ENCODE measurements at regions not wholly inside any gene's neighbourhood (a gene's known extent, or its start where the extent isn't known, plus 50 kb on each side); places are given as distances from the start of the nearest gene placed in this dataset.
A peak's percentile ranks its signal among the peaks of the same experiment; 100 is the strongest.

GRCh38 chr16:87064731-87065445, 252.3 kb downstream of the C16orf95 start:
- DNase-seq (ENCODE audit: low read depth in 2 of 2) = no peak

DNA sequence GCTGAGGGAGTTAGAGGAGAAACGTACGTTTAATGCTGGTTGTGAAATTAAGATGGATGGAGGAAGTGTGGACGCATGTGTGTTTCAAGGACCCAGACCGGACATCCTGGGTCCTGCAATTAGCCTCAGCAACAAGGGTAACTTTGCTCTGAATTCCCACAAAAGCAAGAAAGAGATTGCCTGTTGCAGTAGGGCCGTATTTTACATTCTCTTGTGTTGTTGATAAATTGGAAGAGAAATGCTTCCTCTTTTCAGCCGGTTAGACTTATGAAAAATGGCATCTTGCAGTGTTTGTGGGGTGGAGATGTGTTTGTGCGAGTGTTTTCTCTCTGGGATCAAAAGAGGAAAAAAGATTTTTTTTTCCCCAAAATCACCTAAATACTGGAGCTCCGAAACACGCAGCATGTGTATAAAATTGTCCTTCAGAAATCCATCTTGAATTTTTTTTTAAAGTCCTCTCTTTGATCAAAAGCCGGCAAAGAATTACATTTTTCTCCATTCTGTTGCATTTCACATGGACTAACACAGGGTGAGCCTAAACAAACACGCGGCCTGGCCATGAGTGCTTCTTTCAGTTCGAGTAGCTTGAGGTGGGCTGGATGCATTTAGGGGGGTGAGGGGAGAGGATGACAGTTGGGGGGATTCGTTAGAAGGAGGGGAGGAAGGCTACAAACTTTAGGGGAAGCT, 251.6 kb downstream of the C16orf95 start:
- DNase-seq (ENCODE audit: low read depth in 2 of 2) = no peak

GRCh38 chr16:87066133-87067002, 250.8 kb downstream of the C16orf95 start:
- no peak for DNase-seq (ENCODE audit: low read depth in 2 of 2)

DNA sequence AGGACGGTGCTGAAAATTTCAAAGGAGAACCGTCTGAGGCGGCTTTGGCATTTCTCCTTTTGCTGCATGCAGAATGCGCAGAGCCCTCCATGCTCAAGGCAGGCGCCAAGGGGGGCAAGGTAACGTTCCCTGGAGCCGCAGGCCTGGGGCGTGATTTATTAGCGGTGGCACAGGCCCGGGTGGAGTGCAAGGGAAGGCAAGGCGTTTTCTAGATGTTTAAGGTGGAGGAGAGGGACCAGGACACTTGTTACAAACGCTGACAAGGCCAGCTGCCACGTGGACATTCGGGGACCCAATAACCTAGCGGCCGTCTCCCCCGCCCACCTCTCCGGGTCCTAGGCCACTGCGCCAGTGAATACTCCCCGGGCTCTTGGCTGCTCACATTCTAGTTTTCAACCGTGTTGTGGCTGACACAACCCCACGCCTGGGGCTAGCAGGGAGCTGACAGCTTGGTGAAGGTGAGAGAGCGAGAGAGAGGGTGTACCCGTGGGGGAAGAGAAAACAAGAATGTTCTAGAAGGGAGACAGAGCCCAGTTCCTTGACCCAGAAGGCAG, 250.1 kb downstream of the C16orf95 start:
- DNase-seq (ENCODE audit: low read depth in 2 of 2) = no peak

GRCh38 chr16:87067836-87068761, 249.1 kb downstream of the C16orf95 start:
- DNase-seq (ENCODE audit: low read depth in 2 of 2) = no peak

- no peak for DNase-seq (ENCODE audit: low read depth in 2 of 2)
Measured at GRCh38 chr16:87068762-87069150, 248.4 kb downstream of the C16orf95 start.

- DNase-seq (ENCODE audit: low read depth in 2 of 2) = no peak
Measured at GRCh38 chr16:87070657-87071056, 246.5 kb downstream of the C16orf95 start.

- no peak for DNase-seq (ENCODE audit: low read depth in 2 of 2)
Measured at GRCh38 chr16:87072101-87072500, 245.1 kb downstream of the C16orf95 start.

DNA sequence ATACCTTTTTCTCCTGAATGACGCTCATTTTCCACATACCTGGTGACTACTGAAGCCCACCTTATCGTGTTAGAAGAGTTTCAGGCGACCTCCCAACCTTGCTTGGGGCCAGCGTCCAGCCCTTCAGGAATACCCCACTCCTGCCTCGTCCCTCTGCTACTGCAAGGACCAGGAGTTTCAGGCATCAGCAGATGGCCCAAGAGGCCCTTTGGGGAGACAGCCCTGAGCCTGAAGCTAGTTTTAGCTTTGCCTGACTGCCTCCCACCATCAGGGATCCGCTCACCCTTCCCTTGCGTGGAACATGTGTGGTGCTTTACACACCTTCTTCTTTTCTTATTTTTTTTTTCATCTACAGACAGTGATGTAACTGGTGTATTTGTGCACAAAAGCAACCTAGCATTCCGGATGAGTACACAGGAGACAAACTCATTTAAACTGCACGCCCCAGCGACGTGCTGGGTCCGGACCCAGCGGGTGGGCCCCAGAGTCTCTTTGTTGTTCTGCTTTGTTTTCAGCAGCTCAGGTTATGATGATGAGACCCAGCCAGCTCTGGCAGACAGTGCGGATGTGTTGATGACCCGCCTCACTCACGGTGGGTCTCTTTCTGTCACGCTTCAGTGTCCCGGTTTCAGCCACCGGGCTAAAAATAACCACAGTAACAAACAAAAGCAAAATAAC, 242.4 kb downstream of the C16orf95 start:
- no peak for DNase-seq (ENCODE audit: low read depth in 2 of 2)

DNA sequence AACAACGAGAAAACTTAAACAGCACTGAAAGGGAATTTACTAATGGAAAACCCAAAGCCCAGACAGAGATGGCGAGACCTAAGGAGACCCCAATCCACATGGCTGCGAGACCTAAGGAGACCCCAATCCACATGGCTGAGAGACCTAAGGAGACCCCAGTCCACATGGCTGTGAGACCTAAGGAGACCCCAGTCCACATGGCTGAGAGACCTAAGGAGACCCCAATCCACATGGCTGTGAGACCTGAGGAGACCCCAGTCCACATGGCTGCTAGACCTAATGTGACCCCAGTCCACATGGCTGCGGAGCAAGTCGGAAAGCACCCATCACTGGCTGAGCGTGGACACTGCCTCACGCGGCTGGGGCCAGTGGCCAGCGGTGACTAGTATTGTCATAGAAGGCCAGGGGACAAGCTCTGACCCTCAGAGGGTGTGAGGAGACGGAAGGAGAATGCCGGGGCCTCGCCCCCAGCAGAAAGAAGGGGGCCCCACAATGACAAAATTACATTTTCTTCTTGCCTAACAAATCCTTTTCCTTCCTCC, 241.8 kb downstream of the C16orf95 start:
- no peak for DNase-seq (ENCODE audit: low read depth in 2 of 2)

- no peak for DNase-seq (ENCODE audit: low read depth in 2 of 2)
Measured at GRCh38 chr16:87076331-87076949, 240.8 kb downstream of the C16orf95 start.

- DNase-seq (ENCODE audit: low read depth in 2 of 2) = peak; percentile 32 to 36
Measured at GRCh38 chr16:87076950-87077749, 240.0 kb downstream of the C16orf95 start.

GRCh38 chr16:87077750-87078127, 239.5 kb downstream of the C16orf95 start:
- no peak for DNase-seq (ENCODE audit: low read depth in 2 of 2)

GRCh38 chr16:87080571-87081167, 236.5 kb downstream of the C16orf95 start:
- no peak for DNase-seq (ENCODE audit: low read depth in 2 of 2)

DNA sequence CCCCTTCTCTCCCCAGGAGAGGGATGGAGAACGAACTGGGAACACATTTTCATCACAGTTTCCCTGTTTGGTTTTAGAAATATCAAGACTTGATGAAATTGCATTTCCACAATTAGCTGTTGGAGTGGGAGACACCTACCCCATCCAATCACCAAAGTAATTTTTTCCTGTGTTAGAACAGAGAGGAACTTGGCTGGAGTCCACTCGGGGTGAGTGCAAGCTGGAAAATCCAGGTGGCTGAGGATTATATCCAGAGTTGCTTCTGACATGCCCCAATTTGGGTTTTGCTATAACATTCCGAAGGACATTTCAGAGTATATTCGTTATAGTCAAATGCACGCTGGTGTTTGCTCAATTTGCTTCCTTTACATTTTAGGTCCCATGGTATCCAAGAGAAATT, 231.8 kb downstream of the C16orf95 start:
- no peak for DNase-seq (ENCODE audit: low read depth in 2 of 2)

GRCh38 chr16:87086156-87086555, 231.0 kb downstream of the C16orf95 start:
- DNase-seq (ENCODE audit: low read depth in 2 of 2) = no peak

- DNase-seq (ENCODE audit: low read depth in 2 of 2) = no peak
Measured at GRCh38 chr16:87086575-87086974, 230.6 kb downstream of the C16orf95 start.

DNA sequence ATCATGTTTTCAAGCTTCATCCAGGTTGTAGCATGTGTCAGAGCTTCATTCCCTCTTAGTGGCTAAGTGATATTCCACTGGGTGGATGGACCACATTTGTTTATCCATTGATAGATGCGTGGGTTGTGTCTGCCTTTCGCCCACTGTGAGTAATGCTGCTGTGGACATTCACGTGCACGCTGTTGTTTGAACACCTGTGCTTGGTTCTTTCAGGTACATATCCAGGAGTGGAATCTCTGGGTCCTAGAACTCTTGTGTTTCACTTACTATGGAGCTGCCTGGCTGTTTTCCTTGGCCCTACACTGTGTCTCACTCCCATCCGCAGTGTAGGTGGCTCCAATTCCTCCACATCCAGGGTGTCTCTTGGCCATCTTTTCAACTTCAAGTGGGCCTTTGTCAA, 224.2 kb downstream of the C16orf95 start:
- DNase-seq (ENCODE audit: low read depth in 2 of 2) = no peak
